ENCODE measurements at regions not wholly inside any gene's neighbourhood (a gene's known extent, or its start where the extent isn't known, plus 50 kb on each side); places are given as distances from the start of the nearest gene placed in this dataset.

- TF ChIP-seq, protein P1, sequence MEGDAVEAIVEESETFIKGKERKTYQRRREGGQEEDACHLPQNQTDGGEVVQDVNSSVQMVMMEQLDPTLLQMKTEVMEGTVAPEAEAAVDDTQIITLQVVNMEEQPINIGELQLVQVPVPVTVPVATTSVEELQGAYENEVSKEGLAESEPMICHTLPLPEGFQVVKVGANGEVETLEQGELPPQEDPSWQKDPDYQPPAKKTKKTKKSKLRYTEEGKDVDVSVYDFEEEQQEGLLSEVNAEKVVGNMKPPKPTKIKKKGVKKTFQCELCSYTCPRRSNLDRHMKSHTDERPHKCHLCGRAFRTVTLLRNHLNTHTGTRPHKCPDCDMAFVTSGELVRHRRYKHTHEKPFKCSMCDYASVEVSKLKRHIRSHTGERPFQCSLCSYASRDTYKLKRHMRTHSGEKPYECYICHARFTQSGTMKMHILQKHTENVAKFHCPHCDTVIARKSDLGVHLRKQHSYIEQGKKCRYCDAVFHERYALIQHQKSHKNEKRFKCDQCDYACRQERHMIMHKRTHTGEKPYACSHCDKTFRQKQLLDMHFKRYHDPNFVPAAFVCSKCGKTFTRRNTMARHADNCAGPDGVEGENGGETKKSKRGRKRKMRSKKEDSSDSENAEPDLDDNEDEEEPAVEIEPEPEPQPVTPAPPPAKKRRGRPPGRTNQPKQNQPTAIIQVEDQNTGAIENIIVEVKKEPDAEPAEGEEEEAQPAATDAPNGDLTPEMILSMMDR (IDR thresholded peaks at IDR 0.05) = no peak
- no peak for TF ChIP-seq POLR2A (IDR thresholded peaks at IDR 0.05)
Observed at GRCh38 chr13:86840250-86841191, 830.6 kb upstream of the SLITRK5 start.
